Superior temporal gyrus (tissue), 1 donor: ENCODE measurements at regions not wholly inside any gene's neighbourhood (a gene's known extent, or its start where the extent isn't known, plus 50 kb on each side); places are given as distances from the start of the nearest gene placed in this dataset.

Source experiments
- DNase-seq: peaks from one replicate; pipeline ENCODE4 v3.0.0-alpha.2; 2016; ENCODE audit errors: extremely low spot score

DNA sequence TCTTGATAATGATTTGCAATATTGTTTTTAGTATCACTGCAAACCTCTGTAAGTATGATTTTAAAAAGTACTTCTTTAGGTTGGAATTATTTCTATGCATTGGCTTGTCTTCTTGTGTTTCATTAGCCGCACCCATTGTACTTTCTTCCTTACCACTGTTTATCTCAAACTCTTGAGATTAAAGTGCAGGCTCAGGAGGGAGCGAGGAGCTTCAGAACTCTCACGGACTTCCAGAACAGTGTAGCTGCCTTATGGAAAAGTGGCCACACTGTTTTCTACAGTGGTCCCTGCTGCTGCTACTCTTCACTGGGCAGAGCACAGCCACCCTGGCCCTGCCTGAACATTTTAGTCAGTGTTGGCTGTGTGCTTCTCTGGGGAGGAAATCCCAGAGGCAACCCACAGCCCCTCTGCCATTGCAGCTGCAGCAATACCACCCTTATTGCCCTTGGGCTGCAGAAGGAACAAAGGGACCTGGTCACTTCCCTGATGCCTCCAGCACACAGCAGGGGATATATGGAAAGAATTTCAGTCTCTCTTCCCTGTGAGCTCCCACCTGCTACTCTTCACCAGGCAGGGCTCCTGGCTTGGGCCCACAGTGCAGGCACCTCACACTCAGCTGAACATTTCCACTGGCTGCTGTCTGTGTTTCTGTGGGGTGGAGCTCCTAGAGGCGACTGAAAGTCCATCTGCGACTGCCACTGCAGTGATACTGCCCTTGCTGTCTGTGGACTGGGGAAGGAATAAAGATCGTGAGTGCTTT, 91.7 kb upstream of the MAP3K4 start:
- no peak for DNase-seq

DNA sequence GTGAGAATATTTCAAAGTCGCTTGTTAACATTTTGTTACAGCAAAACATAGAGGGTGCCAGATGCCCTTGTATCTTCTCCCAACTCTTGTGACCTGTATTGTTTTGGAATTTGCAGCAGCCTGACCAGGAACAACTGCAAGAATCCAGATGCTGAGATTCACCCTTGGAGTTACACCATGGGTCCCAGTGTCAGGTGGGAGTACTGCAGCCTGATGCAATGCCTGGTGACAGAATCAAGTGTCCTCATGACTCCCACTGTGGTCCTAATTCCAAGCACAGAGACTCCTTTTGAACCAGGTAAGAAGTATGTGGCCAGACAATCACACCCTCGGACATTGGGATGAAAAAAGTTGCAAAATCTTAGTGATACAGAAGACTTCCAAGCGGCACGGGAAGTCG, 79.6 kb upstream of the MAP3K4 start:
- no peak for DNase-seq

DNA sequence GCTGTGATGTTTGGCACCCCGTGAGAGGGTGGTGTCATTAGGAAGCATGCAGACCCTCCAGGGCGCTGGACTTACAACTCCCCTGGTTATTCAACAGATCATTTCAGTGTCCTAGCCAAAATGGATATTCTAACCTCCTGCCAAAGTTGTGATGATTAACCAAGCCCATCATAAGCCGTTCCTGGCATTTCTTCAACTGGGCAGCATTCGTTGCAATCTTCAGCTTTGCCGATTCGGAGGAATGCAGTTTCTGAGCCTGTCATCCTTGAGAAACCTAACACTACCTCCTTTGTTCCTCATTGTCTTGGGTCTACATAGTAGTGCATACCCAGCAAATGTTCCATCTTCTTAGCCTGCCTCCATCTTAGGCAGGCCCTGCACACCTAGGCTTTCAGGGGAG, 79.2 kb upstream of the MAP3K4 start:
- no peak for DNase-seq

DNA sequence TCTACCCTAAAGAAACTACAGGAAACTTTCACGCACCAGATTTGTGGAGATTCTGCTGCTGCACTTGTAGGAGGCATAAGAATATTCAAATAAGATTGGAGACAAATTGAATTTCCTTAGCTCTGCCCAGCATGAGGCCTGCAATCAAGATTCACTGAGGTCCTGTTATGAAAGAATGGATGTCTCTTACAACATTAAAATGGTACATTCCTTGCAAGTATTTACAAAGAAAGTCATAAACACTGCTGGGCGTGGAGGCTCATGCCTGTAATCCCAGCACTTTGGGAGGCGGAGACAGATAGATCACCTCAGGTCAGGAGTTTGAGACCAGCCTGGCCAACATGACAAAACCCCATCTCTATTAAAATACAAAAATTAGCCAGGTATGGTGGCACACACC, 74.0 kb upstream of the MAP3K4 start:
- no peak for DNase-seq

DNA sequence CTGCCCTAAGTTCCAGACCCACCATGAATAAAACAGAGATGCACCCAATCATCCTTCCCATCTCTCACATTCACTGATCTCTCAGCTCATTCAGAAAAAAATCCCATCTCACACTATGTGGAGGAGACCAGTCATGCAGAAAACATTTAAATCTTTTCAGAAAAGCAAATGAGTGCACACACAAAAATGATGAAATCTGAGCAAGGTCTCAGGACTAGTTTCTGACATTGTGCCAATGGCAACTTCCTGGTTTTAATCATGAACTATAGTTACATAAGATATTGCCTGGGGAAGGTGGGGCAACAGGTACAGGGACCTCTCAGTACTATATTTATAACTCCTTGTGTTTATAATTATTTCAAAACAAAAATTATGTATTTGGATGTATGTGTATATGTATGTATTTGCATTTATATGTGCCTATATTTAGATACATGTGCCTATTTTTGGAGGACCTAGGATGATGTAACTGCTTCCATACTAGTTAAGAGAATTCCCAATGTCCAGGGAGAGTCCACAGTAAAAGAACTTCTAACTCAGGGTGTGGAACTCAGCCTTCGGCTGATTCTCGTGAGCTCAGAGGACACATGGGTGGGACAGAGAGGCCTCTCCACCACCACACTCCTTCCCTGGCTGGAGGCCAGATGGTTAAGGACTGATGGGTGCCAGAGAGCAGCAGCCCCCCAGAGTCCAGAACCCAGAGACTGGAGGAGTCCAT, 71.7 kb upstream of the MAP3K4 start:
- DNase-seq = no peak

DNA sequence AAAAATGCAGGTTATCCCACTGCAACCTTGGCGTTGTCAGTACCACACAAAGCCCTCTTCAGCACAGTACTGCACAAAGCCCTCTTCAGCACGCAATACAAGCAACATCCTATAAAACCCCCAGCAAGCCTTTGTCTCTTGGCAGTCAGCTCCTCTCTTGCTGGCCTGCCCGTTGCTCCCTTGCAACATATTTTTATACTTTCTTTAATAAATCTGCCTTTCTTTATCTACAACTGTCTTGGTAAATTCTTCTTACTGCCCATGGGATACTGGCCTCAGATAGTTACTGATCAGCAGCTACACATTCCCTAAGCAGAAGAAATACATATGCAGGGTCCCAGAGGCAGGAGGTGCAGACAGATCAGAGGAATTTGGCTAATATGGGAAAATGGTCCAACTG, 70.5 kb upstream of the MAP3K4 start:
- DNase-seq = no peak

DNA sequence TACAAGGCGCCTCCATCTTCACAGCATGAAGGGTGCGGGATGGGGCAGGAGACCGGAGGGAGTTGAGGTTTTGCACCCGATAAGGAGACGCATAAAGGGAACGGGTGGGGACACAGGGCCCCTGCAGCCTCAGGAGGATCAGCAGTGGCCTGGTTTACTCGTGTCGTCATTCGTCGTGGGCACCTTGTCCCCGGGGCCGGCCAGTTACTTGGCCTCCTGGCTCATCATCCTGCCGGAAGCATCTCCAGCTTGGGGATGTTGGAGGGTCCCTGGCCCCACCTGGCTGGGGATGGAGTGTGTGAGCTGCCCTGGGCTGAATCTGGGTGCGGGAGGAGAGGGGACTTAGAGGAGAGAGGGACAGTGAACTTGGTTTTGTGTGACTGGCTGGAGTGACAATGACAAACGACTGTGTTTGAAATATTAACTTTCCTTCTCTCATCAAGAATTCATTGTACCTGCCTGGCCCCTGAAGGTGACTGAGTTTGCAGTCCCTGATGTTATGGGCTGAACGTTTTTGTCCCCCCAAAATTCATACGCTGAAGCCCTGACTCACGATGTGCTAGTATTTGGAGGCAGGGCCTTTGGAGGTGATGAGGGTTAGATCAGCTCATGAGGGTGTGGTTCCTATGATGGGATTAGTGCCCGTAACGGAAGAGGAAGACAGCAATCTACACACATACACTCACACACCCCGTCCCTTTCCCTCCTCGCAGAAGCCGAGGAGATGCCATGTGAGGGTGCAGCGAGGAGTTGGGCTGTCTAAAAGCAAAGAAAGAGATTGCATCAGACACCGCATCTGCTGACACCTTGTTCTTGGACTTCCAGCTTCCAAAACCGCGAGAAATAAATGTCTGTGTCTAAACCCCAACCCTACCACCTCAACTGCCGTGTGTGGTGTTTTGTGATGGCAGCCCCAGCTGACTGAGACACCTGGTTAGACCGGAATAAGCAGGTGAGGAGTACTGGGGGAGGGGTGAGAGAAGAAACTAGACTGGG, 65.0 kb upstream of the MAP3K4 start:
- no peak for DNase-seq

DNA sequence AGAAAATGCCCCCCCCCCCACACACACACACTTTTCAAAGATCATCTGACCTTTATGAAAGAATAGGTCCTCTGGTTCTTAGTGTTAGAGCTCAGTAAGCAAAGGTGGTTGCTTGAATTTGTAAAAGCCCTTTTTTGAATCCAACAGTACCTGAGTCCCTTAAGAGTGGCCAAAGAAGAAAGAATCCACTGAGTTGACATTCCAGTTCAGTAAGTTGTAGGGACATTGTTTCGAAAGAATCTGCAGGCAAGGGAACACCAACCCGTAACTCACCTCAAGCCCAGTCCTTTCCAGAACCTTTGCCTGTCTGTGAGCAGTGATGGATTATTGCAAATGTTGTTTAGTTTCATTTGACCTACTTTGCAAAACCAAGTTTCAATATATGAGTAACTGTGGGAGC, 64.2 kb upstream of the MAP3K4 start:
- DNase-seq = no peak

DNA sequence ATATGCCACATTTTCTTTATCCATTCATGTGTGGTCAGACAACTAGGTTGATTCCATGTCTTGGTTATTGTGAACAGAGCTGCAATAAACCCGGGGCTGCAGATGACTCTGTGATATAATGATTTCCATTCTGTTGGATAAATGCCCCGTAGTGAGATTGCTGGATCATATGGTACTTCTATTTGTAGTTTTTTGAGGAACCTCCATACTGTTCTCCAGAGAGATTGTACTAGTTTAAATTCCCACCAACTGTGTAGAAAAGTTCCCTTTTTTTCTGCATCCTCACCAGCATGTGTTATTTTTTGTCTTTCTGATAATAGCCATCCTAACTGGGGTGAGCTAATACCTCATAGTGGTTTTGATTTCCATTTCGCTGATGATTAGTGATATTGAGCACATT, 62.2 kb upstream of the MAP3K4 start:
- no peak for DNase-seq

DNA sequence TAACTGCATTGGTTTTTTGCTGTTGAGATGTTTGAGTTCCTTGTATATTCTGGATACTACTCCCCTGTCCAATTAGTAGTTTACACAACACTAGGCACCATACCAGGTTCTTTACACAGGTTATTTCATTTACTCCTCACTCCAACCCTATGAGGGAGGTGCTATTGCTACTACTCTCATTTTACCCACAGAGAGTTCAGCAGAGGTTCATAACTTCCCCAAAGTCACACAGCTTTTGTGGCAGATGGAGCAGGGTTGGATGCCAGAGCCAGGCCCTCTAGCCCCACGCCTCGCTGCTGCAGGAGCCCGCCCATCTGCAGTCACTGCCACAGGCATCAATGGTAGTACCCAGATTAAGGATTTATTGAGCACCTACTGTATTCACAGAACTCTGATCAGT, 61.7 kb upstream of the MAP3K4 start:
- no peak for DNase-seq

DNA sequence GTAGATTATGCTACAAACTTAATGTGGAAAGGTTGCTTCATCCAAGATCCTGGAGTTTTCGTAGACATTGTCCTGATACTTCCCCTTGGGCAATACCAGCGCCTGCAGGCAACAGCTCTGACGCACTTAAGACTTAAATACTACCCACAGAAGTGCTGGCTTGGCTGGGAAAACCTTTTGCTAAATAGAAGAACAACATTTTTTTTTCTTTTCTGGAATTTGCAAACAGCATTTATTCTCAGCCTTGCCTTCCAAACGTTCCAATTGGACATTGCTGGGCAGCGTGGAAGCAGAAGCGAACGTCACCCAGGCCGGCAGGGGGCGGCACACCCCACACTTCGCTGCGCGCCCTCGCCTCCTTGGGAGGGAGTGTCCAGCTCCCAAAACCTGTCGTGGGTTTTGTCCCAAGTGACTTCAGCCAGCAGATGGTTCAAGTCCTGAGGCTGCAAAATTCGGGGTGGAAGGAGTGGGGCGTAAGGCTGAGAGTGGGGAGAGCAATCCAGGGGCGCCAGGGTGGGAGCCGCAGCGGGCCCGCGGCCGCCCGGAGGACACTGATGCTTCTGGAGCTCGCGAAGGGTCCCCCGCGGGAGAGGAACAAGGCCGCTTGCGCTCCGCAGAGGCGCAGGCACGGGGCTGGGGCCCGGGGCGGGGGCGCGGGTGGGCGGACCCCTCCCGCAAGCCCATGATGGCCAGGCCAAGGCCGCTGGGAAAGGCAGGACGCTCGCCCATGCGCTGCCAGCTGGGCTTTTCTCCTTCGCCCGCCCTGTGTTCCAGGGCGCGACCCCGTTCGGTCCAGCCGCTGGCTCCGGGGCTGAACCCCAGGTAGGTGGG, 60.8 kb upstream of the MAP3K4 start:
- peak; percentile 83 for DNase-seq

DNA sequence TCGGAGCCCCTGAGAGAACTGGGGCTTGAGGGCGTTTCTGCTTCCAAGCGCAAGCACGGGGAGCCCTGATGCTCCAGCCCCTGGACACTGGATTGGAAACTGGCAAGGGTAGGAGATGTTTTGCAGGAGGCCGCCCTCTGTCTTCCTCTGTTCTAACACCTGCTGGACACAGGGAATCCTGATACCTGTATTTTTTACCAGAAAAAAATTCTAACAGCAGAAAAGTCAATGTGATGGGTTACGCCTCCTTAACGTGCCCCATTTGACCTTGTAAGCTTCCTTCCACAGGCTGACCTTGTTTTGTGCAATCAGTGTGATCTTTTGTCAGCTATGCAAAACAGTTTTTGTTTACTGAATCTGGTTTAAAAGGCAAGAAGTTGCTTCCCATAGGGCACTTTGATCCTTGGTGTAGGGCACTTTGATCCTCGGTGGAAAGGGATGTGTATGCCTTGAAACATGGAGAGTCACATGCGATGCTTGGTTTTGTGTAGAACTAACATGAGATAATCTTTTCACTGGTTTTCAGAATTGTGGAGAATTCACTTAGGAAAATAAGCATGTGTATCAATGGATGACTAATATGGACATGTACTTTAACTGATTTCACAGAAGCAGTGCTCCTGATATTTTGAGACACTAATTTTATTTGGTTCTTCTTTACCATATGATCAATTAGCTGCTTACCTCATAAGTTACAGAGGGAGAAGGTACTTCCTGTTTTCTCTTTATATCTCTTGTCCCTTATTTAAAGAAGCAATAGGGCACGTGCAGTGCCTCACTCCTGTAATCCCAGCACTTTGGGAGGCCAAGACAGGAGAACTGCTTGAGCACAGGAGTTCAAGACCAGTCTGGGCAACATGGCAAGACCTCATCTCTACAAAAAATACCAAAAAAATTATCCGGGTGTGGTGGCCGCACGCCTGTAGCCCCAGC, 59.9 kb upstream of the MAP3K4 start:
- peak; percentile 40 for DNase-seq

DNA sequence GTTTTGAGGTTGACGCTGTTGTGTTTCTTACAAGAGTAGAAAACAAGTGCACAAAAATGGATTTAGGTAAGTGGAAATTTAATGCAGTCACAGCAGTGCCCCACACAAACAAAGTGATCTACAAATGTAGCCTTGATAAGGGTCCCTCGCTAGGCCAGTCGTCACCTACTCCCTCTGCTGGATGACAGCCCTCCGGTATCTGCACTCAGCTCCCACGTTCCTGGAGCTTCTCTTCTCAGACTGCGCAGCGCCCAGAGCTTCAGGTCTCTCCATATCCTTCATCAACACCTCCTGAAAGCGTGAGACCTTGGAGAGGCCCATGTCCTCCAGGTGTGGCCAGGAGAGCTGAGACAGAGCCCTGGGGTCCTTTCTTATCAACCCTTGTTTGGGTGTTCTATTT, 58.3 kb upstream of the MAP3K4 start:
- peak; percentile 30 for DNase-seq

DNA sequence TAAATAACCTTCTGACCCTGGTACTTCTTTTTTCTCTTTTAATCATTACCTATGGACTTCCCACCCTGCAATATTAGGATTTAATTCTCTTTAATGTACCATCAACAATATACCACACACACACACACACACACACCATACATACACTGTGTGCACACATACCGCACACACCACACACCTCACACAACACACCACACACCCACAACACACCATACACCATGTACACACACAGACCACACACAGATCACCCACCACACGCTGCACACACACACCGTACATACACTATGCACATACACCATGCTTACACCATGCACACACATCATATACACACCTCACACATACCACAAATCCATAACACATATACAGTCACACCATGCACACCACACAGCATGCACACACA, 57.4 kb upstream of the MAP3K4 start:
- DNase-seq = no peak

DNA sequence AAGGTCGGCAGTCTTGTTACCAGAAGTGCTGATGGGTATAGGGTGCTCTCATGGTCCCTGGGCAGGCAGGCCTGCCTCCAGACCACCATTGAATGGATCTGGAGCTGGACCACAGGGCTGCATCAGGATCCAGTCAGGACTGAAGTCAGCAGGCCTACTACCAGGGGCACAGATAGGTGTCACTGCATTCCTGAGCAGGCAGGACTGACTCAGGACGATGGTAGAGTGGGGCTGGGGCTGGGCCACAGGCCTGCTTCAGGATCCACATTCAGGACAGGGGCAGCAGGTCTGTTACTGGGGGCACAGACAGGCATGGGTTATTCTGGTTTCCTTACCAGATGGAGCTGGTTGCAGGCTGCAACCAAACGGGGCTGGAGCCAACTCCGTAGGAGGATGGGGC, 51.4 kb upstream of the MAP3K4 start:
- DNase-seq = no peak
